ENCODE measurements at regions not wholly inside any gene's neighbourhood (a gene's known extent, or its start where the extent isn't known, plus 50 kb on each side); places are given as distances from the start of the nearest gene placed in this dataset.

GRCh38 chr16:25580041-25580440 lies 111.7 kb upstream of the HS3ST4 start:
- TF ChIP-seq EZH2 (IDR thresholded peaks at IDR 0.05), result no peak
- TF ChIP-seq ZBTB33 (IDR thresholded peaks at IDR 0.05; ENCODE audit: extremely low read depth, insufficient replicate concordance, low read length), result no peak
- no peak for TF ChIP-seq CTCF (IDR thresholded peaks at IDR 0.05 in 2 of 3, conservative IDR thresholded peaks at IDR 0.05 in 1 of 3; ENCODE audit: borderline replicate concordance in 1 of 3, insufficient read depth in 1 of 3, low read depth in 2 of 3, low read length in 2 of 3)

All from HCT116 (cell line).